ENCODE measurements at regions not wholly inside any gene's neighbourhood (a gene's known extent, or its start where the extent isn't known, plus 50 kb on each side); places are given as distances from the start of the nearest gene placed in this dataset.

GRCh38 chr6:154591234-154591633 lies 80.7 kb upstream of the CNKSR3 start:
- Mint-ChIP-seq H3K36me3 (no peaks in the 10 kb centered on the region), H3K4me1 (no peaks in the 10 kb centered on the region), H3K27me3 (peaks cover 14% of the 10 kb centered on the region), H3K9me3 (no peaks in the 10 kb centered on the region), H3K27ac (no peak overlapping the region), H3K4me3 (no peak overlapping the region)
- DNase-seq (no peak), ATAC-seq (ENCODE audit: low read depth) (no peak)
- POLR2A ChIA-PET: no interaction called here

GRCh38 chr6:154592199-154592860 lies 81.8 kb upstream of the CNKSR3 start:
- no peak overlapping the region for H3K27ac Mint-ChIP-seq
- ATAC-seq (ENCODE audit: low read depth) (no peak), DNase-seq (no peak)
- peaks cover 14% of the 10 kb centered on the region for H3K27me3 Mint-ChIP-seq
- no peaks in the 10 kb centered on the region for H3K9me3 Mint-ChIP-seq
- no peaks in the 10 kb centered on the region for H3K4me1 Mint-ChIP-seq
- H3K36me3 Mint-ChIP-seq: no peaks in the 10 kb centered on the region
- POLR2A ChIA-PET: no interaction called here
- no peak overlapping the region for H3K4me3 Mint-ChIP-seq

- peaks cover 12% of the 10 kb centered on the region for H3K27me3 Mint-ChIP-seq
- H3K27ac Mint-ChIP-seq: no peak overlapping the region
- no peaks in the 10 kb centered on the region for H3K36me3 Mint-ChIP-seq
- H3K4me3 Mint-ChIP-seq: no peak overlapping the region
- ATAC-seq (ENCODE audit: low read depth) (no peak), DNase-seq (no peak)
- POLR2A ChIA-PET: no interaction called here
- no peaks in the 10 kb centered on the region for H3K4me1 Mint-ChIP-seq
- H3K9me3 Mint-ChIP-seq: no peaks in the 10 kb centered on the region
Measured at GRCh38 chr6:154593122-154593521, 82.6 kb upstream of the CNKSR3 start.

- H3K9me3 Mint-ChIP-seq: no peaks in the 10 kb centered on the region
- no peaks in the 10 kb centered on the region for H3K4me1 Mint-ChIP-seq
- peaks cover 8% of the 10 kb centered on the region for H3K27me3 Mint-ChIP-seq
- H3K4me3 Mint-ChIP-seq: no peak overlapping the region
- ATAC-seq (ENCODE audit: low read depth): no peak
- POLR2A ChIA-PET: no interaction called here
- H3K36me3 Mint-ChIP-seq: no peaks in the 10 kb centered on the region
- no peak overlapping the region for H3K27ac Mint-ChIP-seq
- no peak for DNase-seq
Measured at GRCh38 chr6:154594496-154595198, 84.2 kb upstream of the CNKSR3 start.

GRCh38 chr6:154595538-154595937 lies 85.1 kb upstream of the CNKSR3 start:
- no peak overlapping the region for H3K4me3 Mint-ChIP-seq
- no peak for ATAC-seq (ENCODE audit: low read depth)
- POLR2A ChIA-PET: no interaction called here
- no peaks in the 10 kb centered on the region for H3K36me3 Mint-ChIP-seq
- no peak overlapping the region for H3K27ac Mint-ChIP-seq
- no peaks in the 10 kb centered on the region for H3K4me1 Mint-ChIP-seq
- H3K9me3 Mint-ChIP-seq: no peaks in the 10 kb centered on the region
- DNase-seq: no peak
- peaks cover 8% of the 10 kb centered on the region for H3K27me3 Mint-ChIP-seq

GRCh38 chr6:154596009-154596408 lies 85.5 kb upstream of the CNKSR3 start:
- Mint-ChIP-seq H3K4me1 (no peaks in the 10 kb centered on the region), H3K27me3 (peaks cover 8% of the 10 kb centered on the region), H3K36me3 (no peaks in the 10 kb centered on the region), H3K9me3 (no peaks in the 10 kb centered on the region), H3K4me3 (no peak overlapping the region), H3K27ac (no peak overlapping the region)
- POLR2A ChIA-PET: no interaction called here
- DNase-seq: no peak
- no peak for ATAC-seq (ENCODE audit: low read depth)

GRCh38 chr6:154596701-154597100 lies 86.2 kb upstream of the CNKSR3 start:
- Mint-ChIP-seq H3K36me3 (no peaks in the 10 kb centered on the region), H3K9me3 (no peaks in the 10 kb centered on the region), H3K4me1 (no peaks in the 10 kb centered on the region), H3K4me3 (no peak overlapping the region), H3K27ac (no peak overlapping the region), H3K27me3 (peaks cover 8% of the 10 kb centered on the region)
- no peak for DNase-seq
- POLR2A ChIA-PET: no interaction called here
- no peak for ATAC-seq (ENCODE audit: low read depth)

GRCh38 chr6:154598399-154598798 lies 87.9 kb upstream of the CNKSR3 start:
- Mint-ChIP-seq H3K36me3 (no peaks in the 10 kb centered on the region), H3K4me3 (no peak overlapping the region), H3K4me1 (no peaks in the 10 kb centered on the region), H3K27me3 (peaks cover 3% of the 10 kb centered on the region), H3K9me3 (no peaks in the 10 kb centered on the region), H3K27ac (no peak overlapping the region)
- ATAC-seq (ENCODE audit: low read depth): no peak
- no peak for DNase-seq
- POLR2A ChIA-PET: no interaction called here

GRCh38 chr6:154602296-154602695 lies 91.8 kb upstream of the CNKSR3 start:
- peaks cover 11% of the 10 kb centered on the region for H3K4me1 Mint-ChIP-seq
- H3K4me3 Mint-ChIP-seq: no peak overlapping the region
- DNase-seq: no peak
- peaks cover 3% of the 10 kb centered on the region for H3K27me3 Mint-ChIP-seq
- H3K27ac Mint-ChIP-seq: no peak overlapping the region
- H3K36me3 Mint-ChIP-seq: no peaks in the 10 kb centered on the region
- ATAC-seq (ENCODE audit: low read depth): no peak
- no peaks in the 10 kb centered on the region for H3K9me3 Mint-ChIP-seq
- POLR2A ChIA-PET: no interaction called here

GRCh38 chr6:154602708-154603107 lies 92.2 kb upstream of the CNKSR3 start:
- peaks cover 11% of the 10 kb centered on the region for H3K4me1 Mint-ChIP-seq
- H3K36me3 Mint-ChIP-seq: no peaks in the 10 kb centered on the region
- POLR2A ChIA-PET: no interaction called here
- peaks cover 3% of the 10 kb centered on the region for H3K27me3 Mint-ChIP-seq
- H3K9me3 Mint-ChIP-seq: no peaks in the 10 kb centered on the region
- no peak overlapping the region for H3K27ac Mint-ChIP-seq
- no peak overlapping the region for H3K4me3 Mint-ChIP-seq
- DNase-seq (no peak), ATAC-seq (ENCODE audit: low read depth) (no peak)

GRCh38 chr6:154604119-154604518 lies 93.6 kb upstream of the CNKSR3 start:
- Mint-ChIP-seq H3K27me3 (peaks cover 3% of the 10 kb centered on the region), H3K4me3 (no peak overlapping the region), H3K4me1 (peaks cover 11% of the 10 kb centered on the region), H3K27ac (no peak overlapping the region), H3K9me3 (no peaks in the 10 kb centered on the region), H3K36me3 (no peaks in the 10 kb centered on the region)
- DNase-seq (no peak), ATAC-seq (ENCODE audit: low read depth) (no peak)
- POLR2A ChIA-PET: no interaction called here

- no peak for DNase-seq
- ATAC-seq (ENCODE audit: low read depth): no peak
- H3K27ac Mint-ChIP-seq: no peak overlapping the region
- no peaks in the 10 kb centered on the region for H3K9me3 Mint-ChIP-seq
- H3K36me3 Mint-ChIP-seq: no peaks in the 10 kb centered on the region
- H3K4me1 Mint-ChIP-seq: peaks cover 11% of the 10 kb centered on the region
- peaks cover 3% of the 10 kb centered on the region for H3K27me3 Mint-ChIP-seq
- no peak overlapping the region for H3K4me3 Mint-ChIP-seq
- POLR2A ChIA-PET: no interaction called here
Measured at GRCh38 chr6:154605178-154605881, 94.8 kb upstream of the CNKSR3 start.

- ATAC-seq (ENCODE audit: low read depth) (no peak), DNase-seq (no peak)
- Mint-ChIP-seq H3K9me3 (no peaks in the 10 kb centered on the region), H3K36me3 (no peaks in the 10 kb centered on the region), H3K4me3 (peak overlapping the region; percentile 7), H3K4me1 (peaks cover 11% of the 10 kb centered on the region), H3K27ac (no peak overlapping the region), H3K27me3 (peaks cover 3% of the 10 kb centered on the region)
- POLR2A ChIA-PET: no interaction called here
Measured at GRCh38 chr6:154605882-154606370, 95.4 kb upstream of the CNKSR3 start.

- Mint-ChIP-seq H3K4me3 (peak overlapping the region; percentile 7), H3K36me3 (no peaks in the 10 kb centered on the region), H3K4me1 (peaks cover 11% of the 10 kb centered on the region)
Measured at GRCh38 chr6:154606457-154606856, 96.0 kb upstream of the CNKSR3 start.

More at GRCh38 chr6:154606457-154606856, 96.0 kb upstream of the CNKSR3 start:
- POLR2A ChIA-PET: no interaction called here
- H3K27me3 Mint-ChIP-seq: peaks cover 3% of the 10 kb centered on the region
- H3K27ac Mint-ChIP-seq: no peak overlapping the region
- peak; percentile 35 for DNase-seq
- H3K9me3 Mint-ChIP-seq: no peaks in the 10 kb centered on the region
- ATAC-seq (ENCODE audit: low read depth): peak; percentile 56
